GM12878 (cell line): ENCODE measurements at regions not wholly inside any gene's neighbourhood (a gene's known extent, or its start where the extent isn't known, plus 50 kb on each side); places are given as distances from the start of the nearest gene placed in this dataset.

Experiments
- EP300 ChIP-seq, 2 experiments: fragments of 150-350 bp in 1 of 2; IDR thresholded peaks; 2 replicates each; pipeline ENCODE4 v1.6.1; 2011 to 2012; ENCODE audit warnings: low read depth in 2 of 2, low read length in 2 of 2, borderline replicate concordance in 1 of 2, improper control_type of control experiment in 1 of 2, inconsistent platforms in 1 of 2; ENCODE audit not compliant: control insufficient read depth in 1 of 2
- ESRRA ChIP-seq: IDR thresholded peaks from 2 replicates; pipeline ENCODE4 v1.6.1; 2012; ENCODE audit warnings: mild to moderate bottlenecking, low read length, improper control_type of control experiment
- NFYA ChIP-seq: IDR thresholded peaks from 2 replicates; pipeline ENCODE4 v1.6.1; 2011; ENCODE audit warnings: low read depth, mild to moderate bottlenecking, low read length, improper control_type of control experiment, borderline replicate concordance
- NFYB ChIP-seq: IDR thresholded peaks from 2 replicates; pipeline ENCODE4 v1.6.1; 2011; ENCODE audit warnings: low read depth, mild to moderate bottlenecking, low read length, improper control_type of control experiment, moderate library complexity; ENCODE audit not compliant: insufficient read depth
- NR2C2 ChIP-seq: IDR thresholded peaks from 2 replicates; pipeline ENCODE4 v1.6.1; 2011; ENCODE audit warnings: borderline replicate concordance, low read depth; ENCODE audit not compliant: control insufficient read depth, insufficient read length
- PAX5 ChIP-seq: IDR thresholded peaks from 2 replicates; pipeline ENCODE4 v1.6.1; 2011; ENCODE audit warnings: low read depth, low read length, borderline replicate concordance
- POLR2A ChIP-seq: IDR thresholded peaks from 2 replicates; pipeline ENCODE4 v1.6.1; 2011; ENCODE audit warnings: low read depth, mild to moderate bottlenecking, low read length
- POLR2AphosphoS2 ChIP-seq: IDR thresholded peaks from 2 replicates; pipeline ENCODE4 v1.6.1; 2011; ENCODE audit warnings: low read depth, mild to moderate bottlenecking, low read length, improper control_type of control experiment, moderate library complexity
- TF ChIP-seq, protein P1 (sequence below): fragments of 450-650 bp; IDR thresholded peaks from 2 replicates; pipeline ENCODE4 v1.6.1; 2018; ENCODE audit warnings: mild to moderate bottlenecking, low read depth, moderate library complexity; ENCODE audit not compliant: partially characterized antibody
- TF ChIP-seq, protein P2 (sequence below): IDR thresholded peaks from 2 replicates; pipeline ENCODE4 v1.6.1; 2012; ENCODE audit warnings: low read depth, low read length, improper control_type of control experiment
- TF ChIP-seq, protein P3 (sequence below): fragments of 450-650 bp; formaldehyde crosslinking; IDR thresholded peaks from 2 replicates; pipeline ENCODE4 v1.5.0; 2022; ENCODE audit warnings: mild to moderate bottlenecking, missing genetic modification characterization

DNA sequence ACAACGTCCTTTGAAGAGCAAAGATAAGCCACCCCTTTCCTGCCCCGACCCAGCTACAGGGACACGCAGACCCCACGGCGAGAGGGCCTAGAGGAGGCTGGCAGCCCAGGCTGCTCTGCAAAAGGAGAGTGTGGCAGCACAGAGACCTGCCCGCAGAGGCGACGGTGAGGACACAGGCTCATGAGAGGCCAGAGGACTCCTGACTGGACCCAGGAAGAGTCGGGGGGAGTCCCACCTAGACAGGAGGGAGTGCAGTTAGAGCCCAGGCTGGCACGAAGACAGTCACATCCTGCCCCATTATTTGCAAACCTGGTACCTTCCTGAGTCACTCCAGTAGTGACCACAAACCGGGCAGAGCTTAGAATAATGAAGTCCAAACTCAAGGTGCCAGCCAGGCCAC lies 227.7 kb upstream of the CDH4 start (continued):
- TF ChIP-seq, protein P1, sequence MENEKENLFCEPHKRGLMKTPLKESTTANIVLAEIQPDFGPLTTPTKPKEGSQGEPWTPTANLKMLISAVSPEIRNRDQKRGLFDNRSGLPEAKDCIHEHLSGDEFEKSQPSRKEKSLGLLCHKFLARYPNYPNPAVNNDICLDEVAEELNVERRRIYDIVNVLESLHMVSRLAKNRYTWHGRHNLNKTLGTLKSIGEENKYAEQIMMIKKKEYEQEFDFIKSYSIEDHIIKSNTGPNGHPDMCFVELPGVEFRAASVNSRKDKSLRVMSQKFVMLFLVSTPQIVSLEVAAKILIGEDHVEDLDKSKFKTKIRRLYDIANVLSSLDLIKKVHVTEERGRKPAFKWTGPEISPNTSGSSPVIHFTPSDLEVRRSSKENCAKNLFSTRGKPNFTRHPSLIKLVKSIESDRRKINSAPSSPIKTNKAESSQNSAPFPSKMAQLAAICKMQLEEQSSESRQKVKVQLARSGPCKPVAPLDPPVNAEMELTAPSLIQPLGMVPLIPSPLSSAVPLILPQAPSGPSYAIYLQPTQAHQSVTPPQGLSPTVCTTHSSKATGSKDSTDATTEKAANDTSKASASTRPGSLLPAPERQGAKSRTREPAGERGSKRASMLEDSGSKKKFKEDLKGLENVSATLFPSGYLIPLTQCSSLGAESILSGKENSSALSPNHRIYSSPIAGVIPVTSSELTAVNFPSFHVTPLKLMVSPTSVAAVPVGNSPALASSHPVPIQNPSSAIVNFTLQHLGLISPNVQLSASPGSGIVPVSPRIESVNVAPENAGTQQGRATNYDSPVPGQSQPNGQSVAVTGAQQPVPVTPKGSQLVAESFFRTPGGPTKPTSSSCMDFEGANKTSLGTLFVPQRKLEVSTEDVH: no peak
- TF ChIP-seq EP300 (IDR thresholded peaks at IDR 0.05; ENCODE audit: borderline replicate concordance in 1 of 2, control insufficient read depth in 1 of 2, low read depth in 2 of 2, low read length in 2 of 2) (no peak), POLR2AphosphoS2 (no peak), NR2C2 (no peak), PAX5 (no peak), NFYA (no peak), ESRRA (no peak), NFYB (no peak), POLR2A (no peak)
- TF ChIP-seq, protein P2, sequence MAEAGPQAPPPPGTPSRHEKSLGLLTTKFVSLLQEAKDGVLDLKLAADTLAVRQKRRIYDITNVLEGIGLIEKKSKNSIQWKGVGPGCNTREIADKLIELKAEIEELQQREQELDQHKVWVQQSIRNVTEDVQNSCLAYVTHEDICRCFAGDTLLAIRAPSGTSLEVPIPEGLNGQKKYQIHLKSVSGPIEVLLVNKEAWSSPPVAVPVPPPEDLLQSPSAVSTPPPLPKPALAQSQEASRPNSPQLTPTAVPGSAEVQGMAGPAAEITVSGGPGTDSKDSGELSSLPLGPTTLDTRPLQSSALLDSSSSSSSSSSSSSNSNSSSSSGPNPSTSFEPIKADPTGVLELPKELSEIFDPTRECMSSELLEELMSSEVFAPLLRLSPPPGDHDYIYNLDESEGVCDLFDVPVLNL: no peak
- TF ChIP-seq, protein P3, sequence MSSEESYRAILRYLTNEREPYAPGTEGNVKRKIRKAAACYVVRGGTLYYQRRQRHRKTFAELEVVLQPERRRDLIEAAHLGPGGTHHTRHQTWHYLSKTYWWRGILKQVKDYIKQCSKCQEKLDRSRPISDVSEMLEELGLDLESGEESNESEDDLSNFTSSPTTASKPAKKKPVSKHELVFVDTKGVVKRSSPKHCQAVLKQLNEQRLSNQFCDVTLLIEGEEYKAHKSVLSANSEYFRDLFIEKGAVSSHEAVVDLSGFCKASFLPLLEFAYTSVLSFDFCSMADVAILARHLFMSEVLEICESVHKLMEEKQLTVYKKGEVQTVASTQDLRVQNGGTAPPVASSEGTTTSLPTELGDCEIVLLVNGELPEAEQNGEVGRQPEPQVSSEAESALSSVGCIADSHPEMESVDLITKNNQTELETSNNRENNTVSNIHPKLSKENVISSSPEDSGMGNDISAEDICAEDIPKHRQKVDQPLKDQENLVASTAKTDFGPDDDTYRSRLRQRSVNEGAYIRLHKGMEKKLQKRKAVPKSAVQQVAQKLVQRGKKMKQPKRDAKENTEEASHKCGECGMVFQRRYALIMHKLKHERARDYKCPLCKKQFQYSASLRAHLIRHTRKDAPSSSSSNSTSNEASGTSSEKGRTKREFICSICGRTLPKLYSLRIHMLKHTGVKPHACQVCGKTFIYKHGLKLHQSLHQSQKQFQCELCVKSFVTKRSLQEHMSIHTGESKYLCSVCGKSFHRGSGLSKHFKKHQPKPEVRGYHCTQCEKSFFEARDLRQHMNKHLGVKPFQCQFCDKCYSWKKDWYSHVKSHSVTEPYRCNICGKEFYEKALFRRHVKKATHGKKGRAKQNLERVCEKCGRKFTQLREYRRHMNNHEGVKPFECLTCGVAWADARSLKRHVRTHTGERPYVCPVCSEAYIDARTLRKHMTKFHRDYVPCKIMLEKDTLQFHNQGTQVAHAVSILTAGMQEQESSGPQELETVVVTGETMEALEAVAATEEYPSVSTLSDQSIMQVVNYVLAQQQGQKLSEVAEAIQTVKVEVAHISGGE (CRISPR knock-in tag): no peak
